GM20000 (cell line): ENCODE measurements at regions not wholly inside any gene's neighbourhood (a gene's known extent, or its start where the extent isn't known, plus 50 kb on each side); places are given as distances from the start of the nearest gene placed in this dataset.

ENCODE experiments used
- DNase-seq: peaks from one replicate; pipeline ENCODE4 v3.0.0; 2012; ENCODE audit warnings: low spot score
- TF ChIP-seq, protein P1 (sequence below): IDR thresholded peaks from 2 replicates; pipeline ENCODE4 v1.5.1; 2012; ENCODE audit warnings: mild to moderate bottlenecking, control low read depth; ENCODE audit errors: extremely low read depth, missing control alignments

DNA sequence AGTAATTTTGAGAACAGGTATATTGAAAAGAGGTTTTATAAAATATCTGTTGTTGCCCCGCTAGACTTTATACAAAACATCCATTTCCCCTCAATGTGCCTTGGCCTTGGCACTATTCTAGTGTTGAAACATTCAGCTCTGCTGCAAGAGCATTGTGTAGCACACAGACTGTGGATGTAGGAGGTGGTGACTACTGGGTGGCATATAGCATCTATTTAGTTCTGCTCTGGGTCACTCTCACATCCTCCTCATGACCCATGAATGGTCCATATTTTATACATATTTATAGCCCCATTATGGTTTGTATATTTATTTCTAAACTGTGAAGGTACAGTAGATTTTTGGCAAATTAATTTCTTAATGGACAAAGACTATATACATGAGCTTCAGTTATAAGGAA, 1022.0 kb upstream of the CELF4 start:
- no peak for DNase-seq
- TF ChIP-seq, protein P1, sequence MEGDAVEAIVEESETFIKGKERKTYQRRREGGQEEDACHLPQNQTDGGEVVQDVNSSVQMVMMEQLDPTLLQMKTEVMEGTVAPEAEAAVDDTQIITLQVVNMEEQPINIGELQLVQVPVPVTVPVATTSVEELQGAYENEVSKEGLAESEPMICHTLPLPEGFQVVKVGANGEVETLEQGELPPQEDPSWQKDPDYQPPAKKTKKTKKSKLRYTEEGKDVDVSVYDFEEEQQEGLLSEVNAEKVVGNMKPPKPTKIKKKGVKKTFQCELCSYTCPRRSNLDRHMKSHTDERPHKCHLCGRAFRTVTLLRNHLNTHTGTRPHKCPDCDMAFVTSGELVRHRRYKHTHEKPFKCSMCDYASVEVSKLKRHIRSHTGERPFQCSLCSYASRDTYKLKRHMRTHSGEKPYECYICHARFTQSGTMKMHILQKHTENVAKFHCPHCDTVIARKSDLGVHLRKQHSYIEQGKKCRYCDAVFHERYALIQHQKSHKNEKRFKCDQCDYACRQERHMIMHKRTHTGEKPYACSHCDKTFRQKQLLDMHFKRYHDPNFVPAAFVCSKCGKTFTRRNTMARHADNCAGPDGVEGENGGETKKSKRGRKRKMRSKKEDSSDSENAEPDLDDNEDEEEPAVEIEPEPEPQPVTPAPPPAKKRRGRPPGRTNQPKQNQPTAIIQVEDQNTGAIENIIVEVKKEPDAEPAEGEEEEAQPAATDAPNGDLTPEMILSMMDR: no peak

DNA sequence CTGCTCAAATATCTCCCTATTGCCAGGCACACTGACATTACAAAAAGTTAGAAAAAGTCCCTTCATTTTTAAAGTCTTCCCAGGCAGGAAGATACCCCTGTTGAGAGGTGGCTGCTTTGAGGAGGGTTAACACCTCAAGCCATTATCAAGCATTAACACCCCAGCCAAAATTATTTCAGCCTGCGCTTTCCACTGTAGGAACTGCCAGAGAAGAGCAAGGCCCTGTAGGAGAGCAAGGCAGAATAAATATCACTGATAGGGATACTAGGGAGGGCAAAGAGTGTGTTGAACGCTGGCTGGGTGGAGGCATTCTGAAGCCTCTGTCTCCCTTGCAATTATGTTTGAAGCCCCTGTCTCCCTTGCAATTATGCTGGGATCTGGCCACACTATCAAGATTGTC, 1020.7 kb upstream of the CELF4 start:
- TF ChIP-seq, protein P1: no peak
- DNase-seq: no peak

DNA sequence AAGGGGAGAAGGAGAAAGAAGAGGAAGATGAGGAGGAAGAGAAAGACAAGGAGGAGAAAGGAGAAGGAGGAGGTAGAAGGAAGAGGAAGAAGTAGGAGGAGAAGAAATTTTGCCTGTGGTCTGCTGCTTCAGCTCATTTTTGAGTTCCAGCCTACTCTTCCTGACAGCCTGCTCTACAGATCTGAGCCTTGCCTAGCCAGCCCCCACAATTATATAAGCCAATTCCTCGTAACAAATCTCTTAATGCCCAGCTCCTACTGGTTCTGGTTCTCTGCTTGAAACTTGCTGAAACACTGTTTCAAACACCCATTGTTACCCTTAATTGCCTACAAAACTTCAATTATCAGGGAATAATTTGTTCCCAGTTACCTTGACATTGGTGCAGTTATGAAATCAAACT, 1014.2 kb upstream of the CELF4 start:
- TF ChIP-seq, protein P1: no peak
- DNase-seq: no peak

DNA sequence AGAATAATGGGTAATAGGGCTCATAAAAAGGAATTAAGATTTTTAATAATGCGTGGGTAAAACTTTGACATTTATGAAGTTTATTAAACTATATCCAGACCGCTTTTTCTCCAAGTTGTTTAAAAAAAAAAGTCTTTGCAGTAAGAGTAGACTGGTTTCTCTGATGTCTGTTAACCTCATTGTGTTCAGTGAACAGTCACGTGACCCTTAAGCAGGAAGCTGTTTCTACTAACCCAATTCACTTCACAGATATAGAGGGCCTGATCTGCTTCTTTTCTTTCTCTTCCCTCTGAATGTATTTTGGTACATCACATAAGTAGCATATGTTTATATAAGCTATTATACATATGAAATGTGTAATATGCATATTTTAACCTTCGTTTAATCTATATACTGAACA, 1011.3 kb upstream of the CELF4 start:
- no peak for DNase-seq
- TF ChIP-seq, protein P1: no peak

DNA sequence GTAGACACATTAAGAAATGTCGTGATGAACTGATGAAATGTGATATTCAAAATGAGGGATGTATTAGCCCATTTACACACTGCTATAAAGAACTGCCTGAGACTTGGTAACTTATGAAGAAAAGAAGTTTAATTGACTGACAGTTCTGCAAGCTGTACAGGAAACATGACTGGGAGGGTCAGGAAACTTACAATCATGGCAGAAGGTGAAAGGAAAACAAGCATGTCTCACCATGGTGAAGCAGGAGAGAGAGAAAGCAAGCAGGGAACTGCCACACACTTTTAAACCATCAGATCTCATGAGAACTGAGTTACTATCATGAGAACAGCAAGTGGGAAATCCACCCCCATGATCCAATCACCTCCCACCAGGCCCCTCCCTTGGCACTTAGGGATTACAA, 1010.8 kb upstream of the CELF4 start:
- TF ChIP-seq, protein P1: no peak
- no peak for DNase-seq

DNA sequence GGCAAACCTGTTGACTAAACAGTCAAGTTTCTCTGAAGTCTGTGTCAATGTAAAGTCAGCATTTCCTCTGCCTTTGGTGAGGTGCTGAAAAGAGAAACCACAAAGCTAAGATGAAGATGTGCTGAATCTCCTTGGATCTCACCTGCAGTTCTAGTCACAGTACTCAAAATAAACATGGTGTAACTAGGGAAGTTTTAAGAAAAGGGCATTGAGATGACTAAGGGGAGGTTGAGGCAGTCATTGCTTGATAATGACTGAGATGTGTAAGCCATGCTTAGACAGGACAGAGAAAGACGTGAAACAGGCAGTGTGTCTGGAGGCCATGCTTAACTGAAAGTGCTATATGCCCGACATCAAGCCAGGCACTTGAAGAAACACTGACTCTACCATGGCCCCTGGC, 1010.0 kb upstream of the CELF4 start:
- no peak for DNase-seq
- TF ChIP-seq, protein P1: no peak

DNA sequence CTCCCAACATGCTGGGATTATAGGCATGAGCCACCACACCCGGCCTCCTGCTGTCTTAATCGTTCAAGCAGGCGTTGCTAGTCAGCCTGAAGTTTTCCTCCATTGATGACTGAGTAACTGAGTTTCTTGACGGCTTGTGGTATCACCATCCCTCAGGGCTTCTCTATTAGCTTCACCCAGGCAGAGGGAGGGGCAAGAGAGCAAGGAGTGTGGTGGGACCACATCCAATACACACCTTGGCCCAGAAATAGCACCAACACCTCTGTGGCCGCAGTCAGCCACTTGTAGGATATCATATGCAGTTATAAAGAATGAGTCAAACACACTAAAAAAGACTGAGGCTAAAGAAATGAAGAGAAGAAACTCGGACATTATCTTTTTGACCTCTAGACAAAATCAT, 1009.4 kb upstream of the CELF4 start:
- TF ChIP-seq, protein P1: no peak
- no peak for DNase-seq
